ENCODE measurements at regions not wholly inside any gene's neighbourhood (a gene's known extent, or its start where the extent isn't known, plus 50 kb on each side); places are given as distances from the start of the nearest gene placed in this dataset.

GRCh38 chr11:70942593-70942992 lies 309.8 kb downstream of the SHANK2 start:
- ChIA-PET CTCF (no interaction called here), POLR2A (no interaction called here)
- ATAC-seq = no peak
- Histone ChIP-seq H3K27ac (ENCODE audit: low read depth, low read length) (no peak overlapping the region), H3K36me3 (ENCODE audit: control insufficient read depth in 2 of 3, insufficient read depth in 3 of 3, low read length in 3 of 3) (no peaks in the 10 kb centered on the region), H3K4me1 (ENCODE audit: control insufficient read depth in 2 of 2, insufficient read depth in 2 of 2, low read length in 2 of 2) (no peaks in the 10 kb centered on the region), H3K27me3 (ENCODE audit: control insufficient read depth in 2 of 2, insufficient read depth in 2 of 2, low read length in 2 of 2) (no peaks in the 10 kb centered on the region), H3K4me3 (ENCODE audit: low read length) (no peak overlapping the region), H3K9me3 (ENCODE audit: control insufficient read depth in 2 of 3, low read length in 3 of 3) (peaks cover 0 to 42% (median 5%) of the 10 kb centered on the region in 3 experiments)
- Mint-ChIP-seq H3K36me3 (peaks cover 0 to 20% (median 4%) of the 10 kb centered on the region in 5 donors), H3K27me3 (peaks cover 0 to 22% (median 5%) of the 10 kb centered on the region in 5 donors), H3K9me3 (peaks cover 19 to 74% (median 46%) of the 10 kb centered on the region in 11 donors), H3K27ac (no peak overlapping the region), H3K4me3 (no peak overlapping the region), H3K4me1 (peaks cover 0 to 2% (median 0%) of the 10 kb centered on the region in 7 donors)
- DNase-seq = no peak
- intact Hi-C loops (cut with micrococcal nuclease) = no loop called here

- peaks cover 19 to 71% (median 43%) of the 10 kb centered on the region in 11 donors for H3K9me3 Mint-ChIP-seq
- intact Hi-C loops (cut with micrococcal nuclease) = no loop called here
- no peak overlapping the region for H3K27ac Mint-ChIP-seq
- peaks cover 0 to 20% (median 4%) of the 10 kb centered on the region in 5 donors for H3K36me3 Mint-ChIP-seq
- H3K27me3 Mint-ChIP-seq = peaks cover 0 to 19% (median 10%) of the 10 kb centered on the region in 5 donors
- Histone ChIP-seq H3K4me1 (ENCODE audit: control insufficient read depth in 2 of 2, insufficient read depth in 2 of 2, low read length in 2 of 2) (no peaks in the 10 kb centered on the region), H3K27ac (ENCODE audit: low read depth, low read length) (no peak overlapping the region), H3K27me3 (ENCODE audit: control insufficient read depth in 2 of 2, insufficient read depth in 2 of 2, low read length in 2 of 2) (no peaks in the 10 kb centered on the region), H3K4me3 (ENCODE audit: low read length) (no peak overlapping the region), H3K9me3 (ENCODE audit: control insufficient read depth in 2 of 3, low read length in 3 of 3) (peaks cover 0 to 37% (median 5%) of the 10 kb centered on the region in 3 experiments), H3K36me3 (ENCODE audit: control insufficient read depth in 2 of 3, insufficient read depth in 3 of 3, low read length in 3 of 3) (no peaks in the 10 kb centered on the region)
- ChIA-PET CTCF (no interaction called here), POLR2A (no interaction called here)
- peaks cover 0 to 2% (median 0%) of the 10 kb centered on the region in 7 donors for H3K4me1 Mint-ChIP-seq
- no peak overlapping the region for H3K4me3 Mint-ChIP-seq
- DNase-seq (no peak), ATAC-seq (no peak)
Observed at GRCh38 chr11:70944141-70944540, 308.2 kb downstream of the SHANK2 start.

- Mint-ChIP-seq H3K9me3 (peaks cover 19 to 68% (median 41%) of the 10 kb centered on the region in 11 donors), H3K4me1 (no peaks in the 10 kb centered on the region), H3K27me3 (peaks cover 0 to 19% (median 10%) of the 10 kb centered on the region in 5 donors), H3K4me3 (no peak overlapping the region), H3K27ac (no peak overlapping the region), H3K36me3 (peaks cover 0 to 20% (median 4%) of the 10 kb centered on the region in 5 donors)
- DNase-seq (no peak), ATAC-seq (no peak)
- Histone ChIP-seq H3K27me3 (ENCODE audit: control insufficient read depth in 2 of 2, insufficient read depth in 2 of 2, low read length in 2 of 2) (no peaks in the 10 kb centered on the region), H3K4me3 (ENCODE audit: low read length) (no peak overlapping the region), H3K36me3 (ENCODE audit: control insufficient read depth in 2 of 3, insufficient read depth in 3 of 3, low read length in 3 of 3) (no peaks in the 10 kb centered on the region), H3K4me1 (ENCODE audit: control insufficient read depth in 2 of 2, insufficient read depth in 2 of 2, low read length in 2 of 2) (no peaks in the 10 kb centered on the region), H3K9me3 (ENCODE audit: control insufficient read depth in 2 of 3, low read length in 3 of 3) (peaks cover 0 to 37% (median 5%) of the 10 kb centered on the region in 3 experiments), H3K27ac (ENCODE audit: low read depth, low read length) (no peak overlapping the region)
- ChIA-PET POLR2A (no interaction called here), CTCF (no interaction called here)
- intact Hi-C loops (cut with micrococcal nuclease) = no loop called here
Observed at GRCh38 chr11:70944636-70945035, 307.7 kb downstream of the SHANK2 start.

DNA sequence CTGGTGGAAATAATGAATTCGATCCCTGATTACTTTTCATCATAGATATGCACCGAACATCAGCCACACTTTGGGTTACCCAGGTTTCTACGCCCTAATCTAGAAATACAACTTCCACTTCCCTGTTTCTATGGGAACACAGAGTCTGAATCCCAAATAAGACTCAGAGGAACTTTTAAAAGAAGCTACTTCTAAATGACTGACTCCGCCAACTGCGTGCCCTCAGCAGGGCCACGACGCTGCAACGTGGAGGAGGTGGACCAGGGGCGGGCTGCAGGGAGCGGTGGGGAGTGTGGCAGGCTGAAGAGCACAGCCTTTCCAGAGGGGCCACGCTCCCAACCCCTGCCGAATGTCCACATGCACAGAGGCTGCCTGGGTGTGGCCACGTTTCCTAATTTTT lies 304.0 kb downstream of the SHANK2 start:
- Histone ChIP-seq H3K9me3 (ENCODE audit: control insufficient read depth in 2 of 3, low read length in 3 of 3) (peaks cover 0 to 13% (median 5%) of the 10 kb centered on the region in 3 experiments), H3K36me3 (ENCODE audit: control insufficient read depth in 2 of 3, insufficient read depth in 3 of 3, low read length in 3 of 3) (no peaks in the 10 kb centered on the region), H3K4me1 (ENCODE audit: control insufficient read depth in 2 of 2, insufficient read depth in 2 of 2, low read length in 2 of 2) (no peaks in the 10 kb centered on the region), H3K27me3 (ENCODE audit: control insufficient read depth in 2 of 2, insufficient read depth in 2 of 2, low read length in 2 of 2) (no peaks in the 10 kb centered on the region), H3K27ac (ENCODE audit: low read depth, low read length) (no peak overlapping the region), H3K4me3 (ENCODE audit: low read length) (no peak overlapping the region)
- H3K4me1 Mint-ChIP-seq = no peaks in the 10 kb centered on the region
- H3K27me3 Mint-ChIP-seq = peaks cover 0 to 18% (median 10%) of the 10 kb centered on the region in 5 donors
- DNase-seq = no peak
- intact Hi-C loops (cut with micrococcal nuclease) = no loop called here
- no peak for ATAC-seq
- H3K27ac Mint-ChIP-seq = no peak overlapping the region
- ChIA-PET POLR2A (no interaction called here), CTCF (no interaction called here)
- peaks cover 10 to 44% (median 22%) of the 10 kb centered on the region in 11 donors for H3K9me3 Mint-ChIP-seq
- H3K36me3 Mint-ChIP-seq = peaks cover 0 to 15% (median 3%) of the 10 kb centered on the region in 5 donors
- H3K4me3 Mint-ChIP-seq = no peak overlapping the region

- Mint-ChIP-seq H3K27ac (no peak overlapping the region), H3K36me3 (peaks cover 0 to 15% (median 2%) of the 10 kb centered on the region in 5 donors), H3K27me3 (peaks cover 0 to 18% (median 14%) of the 10 kb centered on the region in 5 donors), H3K4me1 (no peaks in the 10 kb centered on the region), H3K4me3 (no peak overlapping the region), H3K9me3 (peaks cover 9 to 38% (median 16%) of the 10 kb centered on the region in 11 donors)
- Histone ChIP-seq H3K4me3 (ENCODE audit: low read length) (no peak overlapping the region), H3K27ac (ENCODE audit: low read depth, low read length) (no peak overlapping the region), H3K36me3 (ENCODE audit: control insufficient read depth in 2 of 3, insufficient read depth in 3 of 3, low read length in 3 of 3) (no peaks in the 10 kb centered on the region), H3K4me1 (ENCODE audit: control insufficient read depth in 2 of 2, insufficient read depth in 2 of 2, low read length in 2 of 2) (no peaks in the 10 kb centered on the region), H3K27me3 (ENCODE audit: control insufficient read depth in 2 of 2, insufficient read depth in 2 of 2, low read length in 2 of 2) (no peaks in the 10 kb centered on the region), H3K9me3 (ENCODE audit: control insufficient read depth in 2 of 3, low read length in 3 of 3) (peaks cover 0 to 10% (median 5%) of the 10 kb centered on the region in 3 experiments)
- ATAC-seq (no peak), DNase-seq (no peak)
- intact Hi-C loops (cut with micrococcal nuclease) = no loop called here
- POLR2A ChIA-PET = no interaction called here
- CTCF ChIA-PET = no interaction called here
Observed at GRCh38 chr11:70948855-70949531, 303.4 kb downstream of the SHANK2 start.

DNA sequence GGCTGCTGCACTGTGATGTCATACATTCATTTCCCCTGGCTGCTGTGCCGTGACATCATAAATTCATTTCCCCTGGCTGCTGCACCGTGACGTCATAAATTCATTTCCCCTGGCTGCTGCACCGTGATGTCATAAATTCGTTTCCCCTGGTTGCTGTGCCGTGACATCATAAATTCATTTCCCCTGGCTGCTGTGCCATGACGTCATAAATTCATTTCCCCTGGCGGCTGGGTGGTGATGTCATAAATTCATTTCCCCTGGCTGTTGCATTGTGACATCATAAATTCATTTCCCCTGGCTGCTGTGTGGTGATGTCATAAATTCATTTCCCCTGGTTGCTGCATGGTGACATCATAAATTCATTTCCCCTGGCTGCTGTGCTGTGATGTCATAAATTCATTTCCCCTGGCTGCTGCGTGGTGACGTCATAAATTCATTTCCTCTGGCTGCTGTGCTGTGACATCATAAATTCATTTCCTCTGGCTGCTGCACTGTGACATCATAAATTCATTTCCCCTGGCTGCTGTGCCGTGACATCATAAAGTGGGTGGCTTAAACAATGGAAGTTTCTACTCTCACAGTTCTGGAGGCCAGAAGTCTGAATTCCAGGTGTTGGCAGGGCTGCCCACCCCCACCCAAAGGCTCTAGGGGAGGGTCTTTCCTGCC lies 301.1 kb downstream of the SHANK2 start:
- intact Hi-C loops (cut with micrococcal nuclease) = no loop called here
- ATAC-seq (no peak), DNase-seq (no peak)
- Mint-ChIP-seq H3K27me3 (peaks cover 0 to 26% (median 10%) of the 10 kb centered on the region in 5 donors), H3K9me3 (peaks cover 0 to 22% (median 9%) of the 10 kb centered on the region in 11 donors), H3K36me3 (peaks cover 0 to 8% (median 0%) of the 10 kb centered on the region in 5 donors), H3K4me3 (no peak overlapping the region), H3K4me1 (no peaks in the 10 kb centered on the region), H3K27ac (no peak overlapping the region)
- Histone ChIP-seq H3K36me3 (ENCODE audit: control insufficient read depth in 2 of 3, insufficient read depth in 3 of 3, low read length in 3 of 3) (no peaks in the 10 kb centered on the region), H3K4me3 (ENCODE audit: low read length) (no peak overlapping the region), H3K27me3 (ENCODE audit: control insufficient read depth in 2 of 2, insufficient read depth in 2 of 2, low read length in 2 of 2) (no peaks in the 10 kb centered on the region), H3K27ac (ENCODE audit: low read depth, low read length) (no peak overlapping the region), H3K4me1 (ENCODE audit: control insufficient read depth in 2 of 2, insufficient read depth in 2 of 2, low read length in 2 of 2) (no peaks in the 10 kb centered on the region), H3K9me3 (ENCODE audit: control insufficient read depth in 2 of 3, low read length in 3 of 3) (peaks cover 0 to 1% (median 0%) of the 10 kb centered on the region in 3 experiments)
- ChIA-PET CTCF (no interaction called here), POLR2A (no interaction called here)
